Body of pancreas (tissue), 4 donors: ENCODE measurements at regions not wholly inside any gene's neighbourhood (a gene's known extent, or its start where the extent isn't known, plus 50 kb on each side); places are given as distances from the start of the nearest gene placed in this dataset.
A peak's percentile ranks its signal among the peaks of the same experiment; 100 is the strongest.

Source experiments
- ATAC-seq: fragments of 150-250 bp; one replicate; pipeline ENCODE4 v1.9.1; 2016
- DNase-seq, 4 donors: peaks; one replicate each; pipeline ENCODE4 v3.0.0-alpha.2; 2019
- H3K27ac ChIP-seq, 4 donors: fragments of 200-600 bp; sonication (generic); 1 replicate in 3 of 4; 2 replicates in 1 of 4; pipeline versions ENCODE4 v1.5.1 to v1.6.1; 2016 to 2019; ENCODE audit warnings: mild to moderate bottlenecking in 1 of 4, mixed read lengths in 1 of 4, moderate library complexity in 1 of 4
- H3K27me3 ChIP-seq, 2 donors: fragments of 200-600 bp; sonication (generic); one replicate each; pipeline ENCODE4 v1.6.0; 2016; ENCODE audit warnings: mild to moderate bottlenecking in 1 of 2
- H3K36me3 ChIP-seq, 2 donors: fragments of 200-600 bp; sonication (generic); replicated peaks in 1 of 2; 2 replicates each; pipeline ENCODE4 v1.5.1; 2016; ENCODE audit warnings: low read depth in 2 of 2; ENCODE audit not compliant: insufficient read depth in 1 of 2
- H3K4me1 ChIP-seq: fragments of 200-600 bp; sonication (generic); one replicate; pipeline ENCODE4 v1.6.0; 2016
- H3K4me3 ChIP-seq, 2 donors: fragments of 200-600 bp; sonication (generic); 1 replicate in 1 of 2; 2 replicates in 1 of 2; pipeline ENCODE4 v1.5.1; 2016 to 2019
- H3K9me3 ChIP-seq, 3 donors: fragments of 200-600 bp; sonication (generic); 1 replicate in 2 of 3; 2 replicates in 1 of 3; pipeline ENCODE4 v1.5.1; 2016
- CTCF ChIP-seq, 7 experiments: fragments of 450-650 bp in 4 of 7; fragments of 200-600 bp in 3 of 7; sonication (generic) in 3 of 7; IDR thresholded peaks; one replicate each; pipeline ENCODE4 v1.5.1; 2016 to 2019; ENCODE audit warnings: antibody characterized with exemption in 7 of 7
- POLR2A ChIP-seq, 3 donors: fragments of 450-650 bp; IDR thresholded peaks; one replicate each; pipeline ENCODE4 v1.6.1; 2016; ENCODE audit warnings: antibody characterized with exemption in 3 of 3, mild to moderate bottlenecking in 2 of 3
- WGBS, 2 donors: methylation state at CpG; one replicate each; pipeline ENCODE4 v1.1.5; 2017; 5-methylcytosine and 5-hydroxymethylcytosine counted together
- intact Hi-C: fragments of 100-400 bp; cut with DNase I; formaldehyde crosslinking; loops from one replicate; pipeline ENCODE4 v1.15.1; 2023

GRCh38 chr16:11401161-11402050, 56.1 kb downstream of the RMI2 start:
- no peaks in the 10 kb centered on the region for H3K9me3 ChIP-seq
- H3K4me1 ChIP-seq: peaks cover 22% of the 10 kb centered on the region
- peak; percentile 91 for ATAC-seq
- no peak overlapping the region for H3K4me3 ChIP-seq
- intact Hi-C loops: no loop called here
- H3K36me3 ChIP-seq: no peaks in the 10 kb centered on the region
- WGBS, 2 donors: 27 to 28% methylated on average over 8 to 24 of the region's 26 CpGs
- no peak for TF ChIP-seq POLR2A (IDR thresholded peaks at IDR 0.05)
- TF ChIP-seq CTCF (IDR thresholded peaks at IDR 0.05): peak in 2 of 7 experiments; percentile 17 to 19
- peak overlapping the region in 3 of 4 donors; percentile 63 to 70 (median 64) for H3K27ac ChIP-seq
- DNase-seq: peak; percentile 90 to 97 (median 95)
- H3K27me3 ChIP-seq: no peaks in the 10 kb centered on the region

- peaks cover 22% of the 10 kb centered on the region for H3K4me1 ChIP-seq
- no peaks in the 10 kb centered on the region for H3K9me3 ChIP-seq
- no peaks in the 10 kb centered on the region for H3K27me3 ChIP-seq
- TF ChIP-seq POLR2A (IDR thresholded peaks at IDR 0.05) (no peak), CTCF (IDR thresholded peaks at IDR 0.05) (no peak)
- H3K27ac ChIP-seq: peak overlapping the region in 3 of 4 donors; percentile 63 to 70 (median 64)
- peak in 2 of 4 donors; percentile 21 for DNase-seq
- H3K36me3 ChIP-seq: no peaks in the 10 kb centered on the region
- 65 to 86% methylated on average over 9 to 23 of the region's 23 CpGs for WGBS, 2 donors
- intact Hi-C loops: no loop called here
- ATAC-seq: peak; percentile 8
- no peak overlapping the region for H3K4me3 ChIP-seq
Measured at GRCh38 chr16:11402051-11402744, 56.9 kb downstream of the RMI2 start.

- intact Hi-C loops: no loop called here
Measured at GRCh38 chr16:11402745-11403533, 57.7 kb downstream of the RMI2 start.

GRCh38 chr16:11403534-11403795, 58.2 kb downstream of the RMI2 start:
- TF ChIP-seq POLR2A (IDR thresholded peaks at IDR 0.05) (no peak), CTCF (IDR thresholded peaks at IDR 0.05) (no peak)
- Histone ChIP-seq H3K27me3 (no peaks in the 10 kb centered on the region), H3K9me3 (no peaks in the 10 kb centered on the region), H3K4me3 (no peak overlapping the region), H3K36me3 (no peaks in the 10 kb centered on the region), H3K4me1 (peaks cover 22% of the 10 kb centered on the region), H3K27ac (no peak overlapping the region)
- WGBS, 2 donors: 33 to 95% methylated on average over 1 to 2 of the region's 3 CpGs
- intact Hi-C loops: no loop called here
- ATAC-seq: no peak
- no peak for DNase-seq

More at GRCh38 chr16:11402745-11403533, 57.7 kb downstream of the RMI2 start:
- no peak for TF ChIP-seq POLR2A (IDR thresholded peaks at IDR 0.05)
- no peak overlapping the region for H3K4me3 ChIP-seq
- H3K36me3 ChIP-seq: no peaks in the 10 kb centered on the region
- peak overlapping the region in 2 of 4 donors; percentile 63 to 64 for H3K27ac ChIP-seq
- no peaks in the 10 kb centered on the region for H3K9me3 ChIP-seq
- DNase-seq (no peak), ATAC-seq (no peak)
- WGBS, 2 donors: 69 to 70% methylated on average over 12 to 16 of the region's 19 CpGs
- no peaks in the 10 kb centered on the region for H3K27me3 ChIP-seq
- peaks cover 22% of the 10 kb centered on the region for H3K4me1 ChIP-seq

GRCh38 chr16:11403920-11404319, 58.7 kb downstream of the RMI2 start:
- no peak overlapping the region for H3K27ac ChIP-seq
- 83 to 84% methylated on average over 4 to 6 of the region's 6 CpGs for WGBS, 2 donors
- no peaks in the 10 kb centered on the region for H3K36me3 ChIP-seq
- H3K4me1 ChIP-seq: peaks cover 22% of the 10 kb centered on the region
- no peak for DNase-seq
- no peak for ATAC-seq
- H3K4me3 ChIP-seq: no peak overlapping the region
- intact Hi-C loops: no loop called here
- H3K9me3 ChIP-seq: no peaks in the 10 kb centered on the region
- TF ChIP-seq CTCF (IDR thresholded peaks at IDR 0.05): no peak
- no peak for TF ChIP-seq POLR2A (IDR thresholded peaks at IDR 0.05)
- no peaks in the 10 kb centered on the region for H3K27me3 ChIP-seq
